ENCODE measurements at regions not wholly inside any gene's neighbourhood (a gene's known extent, or its start where the extent isn't known, plus 50 kb on each side); places are given as distances from the start of the nearest gene placed in this dataset.

DNA sequence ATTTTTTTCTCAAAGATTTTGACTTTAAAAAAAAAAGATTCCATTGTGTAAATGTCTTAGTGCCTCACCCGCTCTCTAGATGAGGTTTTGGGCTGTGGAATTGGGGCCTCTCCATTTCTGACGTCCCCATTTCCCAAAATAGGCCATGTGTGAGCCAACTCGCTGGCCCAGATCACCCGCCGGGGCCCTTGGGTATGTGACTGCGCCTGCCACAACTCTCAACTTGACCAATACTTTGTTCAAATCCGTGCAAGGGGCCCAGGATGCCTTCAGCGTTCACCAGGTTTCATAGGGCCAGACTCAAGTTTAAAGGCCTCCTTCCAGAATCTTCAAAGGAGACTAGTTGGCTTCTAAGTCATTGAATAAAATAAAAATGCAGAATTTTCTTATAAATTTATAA is 96.0 kb downstream of the DHCR7 start:
- intact Hi-C loops (cut with DNase I): no loop called here
- TF ChIP-seq, protein P1, sequence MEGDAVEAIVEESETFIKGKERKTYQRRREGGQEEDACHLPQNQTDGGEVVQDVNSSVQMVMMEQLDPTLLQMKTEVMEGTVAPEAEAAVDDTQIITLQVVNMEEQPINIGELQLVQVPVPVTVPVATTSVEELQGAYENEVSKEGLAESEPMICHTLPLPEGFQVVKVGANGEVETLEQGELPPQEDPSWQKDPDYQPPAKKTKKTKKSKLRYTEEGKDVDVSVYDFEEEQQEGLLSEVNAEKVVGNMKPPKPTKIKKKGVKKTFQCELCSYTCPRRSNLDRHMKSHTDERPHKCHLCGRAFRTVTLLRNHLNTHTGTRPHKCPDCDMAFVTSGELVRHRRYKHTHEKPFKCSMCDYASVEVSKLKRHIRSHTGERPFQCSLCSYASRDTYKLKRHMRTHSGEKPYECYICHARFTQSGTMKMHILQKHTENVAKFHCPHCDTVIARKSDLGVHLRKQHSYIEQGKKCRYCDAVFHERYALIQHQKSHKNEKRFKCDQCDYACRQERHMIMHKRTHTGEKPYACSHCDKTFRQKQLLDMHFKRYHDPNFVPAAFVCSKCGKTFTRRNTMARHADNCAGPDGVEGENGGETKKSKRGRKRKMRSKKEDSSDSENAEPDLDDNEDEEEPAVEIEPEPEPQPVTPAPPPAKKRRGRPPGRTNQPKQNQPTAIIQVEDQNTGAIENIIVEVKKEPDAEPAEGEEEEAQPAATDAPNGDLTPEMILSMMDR (IDR thresholded peaks at IDR 0.05): no peak
- no peak for TF ChIP-seq POLR2A (IDR thresholded peaks at IDR 0.05)
- no peaks in the 10 kb centered on the region for H3K9me3 ChIP-seq (replicated peaks in 1 of 3)
- no peak for DNase-seq
- 80 to 89% (median 84%) methylated on average over 8 of the region's 8 CpGs for WGBS, 4 donors
- H3K4me3 ChIP-seq: no peak overlapping the region
- H3K4me1 ChIP-seq (replicated peaks in 1 of 2): no peaks in the 10 kb centered on the region
- H3K36me3 ChIP-seq (replicated peaks in 1 of 2): no peaks in the 10 kb centered on the region
- H3K27ac ChIP-seq: no peak overlapping the region
- H3K27me3 ChIP-seq: peaks cover 5% of the 10 kb centered on the region

DNA sequence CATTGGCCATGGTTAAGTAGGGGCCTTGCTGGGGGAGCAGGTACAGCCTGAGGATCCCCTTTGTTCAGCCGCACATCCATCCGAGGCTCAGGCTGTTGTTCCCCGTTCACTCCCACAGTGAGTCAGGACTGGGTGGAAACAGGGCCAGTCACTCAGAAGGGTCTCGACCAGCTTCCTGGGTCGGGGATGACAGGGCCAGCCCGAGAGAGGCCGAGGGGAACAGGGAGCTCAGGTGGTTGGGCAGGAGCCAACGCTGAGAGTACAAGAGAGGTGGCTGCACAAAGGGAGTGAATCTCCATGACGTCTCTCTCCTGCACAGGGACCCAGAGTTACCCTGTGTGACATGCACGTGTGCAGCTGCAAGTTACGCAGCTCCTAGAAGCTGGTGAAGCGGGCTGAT is 97.2 kb upstream of the SHANK2 start:
- Histone ChIP-seq H3K36me3 (replicated peaks in 1 of 2) (no peaks in the 10 kb centered on the region), H3K27ac (no peak overlapping the region), H3K4me1 (replicated peaks in 1 of 2) (no peaks in the 10 kb centered on the region), H3K4me3 (no peak overlapping the region), H3K9me3 (replicated peaks in 1 of 3) (no peaks in the 10 kb centered on the region), H3K27me3 (peaks cover 5% of the 10 kb centered on the region)
- TF ChIP-seq, protein P1 (IDR thresholded peaks at IDR 0.05): no peak
- TF ChIP-seq POLR2A (IDR thresholded peaks at IDR 0.05): no peak
- intact Hi-C loops (cut with DNase I): no loop called here
- no peak for DNase-seq
- 66 to 74% (median 68%) methylated on average over 8 to 12 of the region's 12 CpGs for WGBS, 4 donors

DNA sequence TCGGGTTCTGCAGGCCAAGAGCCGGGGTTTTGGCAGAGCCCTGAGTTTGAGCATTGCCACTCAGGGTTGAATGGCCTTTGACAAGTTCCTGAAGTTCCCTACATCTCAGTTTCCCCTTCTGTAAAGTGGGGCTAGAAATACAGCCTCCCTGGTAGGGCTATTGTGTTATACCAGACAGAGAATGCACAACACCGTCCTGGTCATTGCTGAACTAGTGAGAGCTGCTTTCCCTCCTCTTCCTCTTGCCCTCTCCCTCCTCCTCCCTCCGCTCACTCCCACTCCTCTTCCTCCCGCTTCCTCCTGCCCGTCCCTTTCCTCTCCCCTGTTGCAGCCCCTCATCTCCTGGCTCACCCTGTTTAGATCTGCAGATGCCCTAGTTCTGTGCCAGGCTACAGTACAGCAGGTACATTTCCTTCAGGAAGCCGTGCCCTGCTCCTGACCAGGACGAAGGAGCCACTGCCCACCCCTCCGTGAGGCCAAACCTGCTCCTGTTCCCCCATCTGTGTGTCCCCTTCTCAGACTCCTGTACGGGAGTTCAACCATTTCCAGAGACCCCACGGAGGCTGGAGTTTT is 91.5 kb upstream of the SHANK2 start:
- no peaks in the 10 kb centered on the region for H3K4me1 ChIP-seq (replicated peaks in 1 of 2)
- no peak for DNase-seq
- TF ChIP-seq, protein P1 (IDR thresholded peaks at IDR 0.05): peak in 2 of 6 experiments; percentile 17 to 24
- TF ChIP-seq POLR2A (IDR thresholded peaks at IDR 0.05): no peak
- no peaks in the 10 kb centered on the region for H3K9me3 ChIP-seq (replicated peaks in 1 of 3)
- no peak overlapping the region for H3K27ac ChIP-seq
- no peaks in the 10 kb centered on the region for H3K27me3 ChIP-seq
- intact Hi-C loops (cut with DNase I): no loop called here
- H3K4me3 ChIP-seq: no peak overlapping the region
- no peaks in the 10 kb centered on the region for H3K36me3 ChIP-seq (replicated peaks in 1 of 2)
- WGBS, 4 donors: 66 to 80% (median 69%) methylated on average over 9 to 11 of the region's 11 CpGs

DNA sequence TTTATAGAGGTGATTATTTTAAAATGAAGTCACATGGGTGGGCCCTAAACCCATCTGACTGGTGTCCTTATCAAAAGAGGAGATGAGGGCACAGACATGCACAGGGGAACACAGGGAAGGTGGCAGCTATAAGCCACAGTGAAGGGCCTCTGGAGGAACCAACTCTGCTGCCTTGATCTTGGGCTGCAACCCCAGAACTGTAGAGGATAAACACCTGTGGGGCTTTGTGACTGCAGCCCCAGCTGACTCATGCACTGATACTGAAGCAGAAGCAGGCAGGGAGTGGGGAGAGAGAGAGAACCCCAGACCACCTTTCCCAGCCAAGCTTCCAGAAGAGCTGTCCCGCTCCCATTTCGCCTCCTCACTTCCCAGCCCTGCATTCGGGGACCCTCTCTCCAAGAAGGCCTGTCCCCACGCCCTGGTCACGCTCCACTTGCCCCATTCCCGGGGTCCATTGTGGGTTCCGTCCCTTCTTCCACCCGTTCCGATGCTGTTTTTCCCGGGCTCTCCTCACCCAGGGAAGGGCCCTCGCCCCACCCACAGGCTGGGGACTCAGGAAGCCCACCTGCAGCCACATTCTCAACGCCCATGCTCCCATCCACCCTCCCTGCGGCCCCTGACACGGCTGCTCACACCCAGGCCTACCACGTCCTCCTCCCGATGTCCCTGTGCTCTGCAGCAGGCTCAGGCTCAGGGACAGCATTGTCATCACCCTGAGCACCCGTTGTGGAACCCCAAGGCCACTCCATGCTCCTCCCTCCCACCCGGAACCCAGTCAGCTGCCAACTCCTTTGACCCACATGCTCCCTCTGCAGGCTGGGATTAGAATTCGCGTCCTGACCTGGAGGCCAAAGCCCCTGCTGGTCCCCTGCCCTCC is 90.8 kb upstream of the SHANK2 start:
- H3K27ac ChIP-seq: no peak overlapping the region
- no peaks in the 10 kb centered on the region for H3K9me3 ChIP-seq (replicated peaks in 1 of 3)
- no peaks in the 10 kb centered on the region for H3K27me3 ChIP-seq
- peak; percentile 79 to 90 (median 89) for DNase-seq
- H3K4me1 ChIP-seq (replicated peaks in 1 of 2): no peaks in the 10 kb centered on the region
- intact Hi-C loops (cut with DNase I): no loop called here
- H3K4me3 ChIP-seq: no peak overlapping the region
- no peak for TF ChIP-seq POLR2A (IDR thresholded peaks at IDR 0.05)
- TF ChIP-seq, protein P1 (IDR thresholded peaks at IDR 0.05): peak; percentile 39 to 71 (median 58)
- WGBS, 4 donors: 59 to 78% (median 62%) methylated on average over 16 to 20 of the region's 20 CpGs
- H3K36me3 ChIP-seq (replicated peaks in 1 of 2): no peaks in the 10 kb centered on the region

Data from adrenal gland (tissue), 9 donors.